Osteocyte (in vitro differentiated cells): ENCODE measurements at regions not wholly inside any gene's neighbourhood (a gene's known extent, or its start where the extent isn't known, plus 50 kb on each side); places are given as distances from the start of the nearest gene placed in this dataset.

Experiments used
- DNase-seq: peaks from one replicate; pipeline ENCODE4 v3.0.0; 2021; ENCODE audit warnings: mixed read lengths; ENCODE audit not compliant: unreplicated experiment; ENCODE audit errors: extremely low spot score
- H3K27ac Mint-ChIP-seq: one replicate; pipeline ENCODE4 v1.8.0; 2021; ENCODE audit warnings: mild to moderate bottlenecking, mixed read lengths; ENCODE audit not compliant: unreplicated experiment
- H3K27me3 Mint-ChIP-seq: one replicate; pipeline ENCODE4 v1.8.0; 2021; ENCODE audit warnings: mixed read lengths; ENCODE audit not compliant: unreplicated experiment
- H3K36me3 Mint-ChIP-seq: one replicate; pipeline ENCODE4 v1.8.0; 2021; ENCODE audit warnings: mixed read lengths; ENCODE audit not compliant: unreplicated experiment
- H3K4me1 Mint-ChIP-seq: one replicate; pipeline ENCODE4 v1.8.0; 2021; ENCODE audit warnings: mixed read lengths; ENCODE audit not compliant: unreplicated experiment
- H3K4me3 Mint-ChIP-seq: one replicate; pipeline ENCODE4 v1.8.0; 2021; ENCODE audit warnings: mild to moderate bottlenecking, moderate library complexity, mixed read lengths; ENCODE audit not compliant: unreplicated experiment
- H3K9me3 Mint-ChIP-seq: one replicate; pipeline ENCODE4 v1.8.0; 2021; ENCODE audit warnings: mixed read lengths; ENCODE audit not compliant: unreplicated experiment
- TF ChIP-seq, protein P1 (sequence below): fragments of 200-600 bp; sonication (generic); IDR thresholded peaks from 2 replicates; pipeline ENCODE4 v1.5.0; 2021; ENCODE audit warnings: antibody characterized with exemption, mild to moderate bottlenecking, moderate library complexity

DNA sequence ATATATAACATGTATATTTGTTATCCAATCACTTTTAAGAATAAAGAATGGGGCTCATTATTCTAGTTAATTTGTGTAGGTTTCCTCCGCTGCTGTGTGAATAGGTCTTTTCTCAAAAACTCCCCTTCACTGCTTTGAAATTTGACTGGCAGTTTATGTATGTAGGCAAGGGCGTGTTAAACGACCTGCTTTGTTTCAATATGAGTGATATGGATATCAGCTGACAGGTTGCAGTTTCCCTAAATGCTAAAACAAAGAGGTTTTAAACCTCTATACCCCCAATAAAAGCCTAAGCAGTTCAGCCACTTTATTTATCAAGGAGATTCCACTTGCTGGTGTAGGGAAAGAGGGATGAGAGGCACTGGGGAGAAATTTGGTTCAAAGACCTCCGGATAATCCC lies 159.6 kb downstream of the TMEM167A start:
- Mint-ChIP-seq H3K4me1 (no peaks in the 10 kb centered on the region), H3K27me3 (peaks cover 8% of the 10 kb centered on the region), H3K9me3 (peaks cover 13% of the 10 kb centered on the region), H3K36me3 (no peaks in the 10 kb centered on the region), H3K27ac (no peak overlapping the region), H3K4me3 (no peak overlapping the region)
- TF ChIP-seq, protein P1, sequence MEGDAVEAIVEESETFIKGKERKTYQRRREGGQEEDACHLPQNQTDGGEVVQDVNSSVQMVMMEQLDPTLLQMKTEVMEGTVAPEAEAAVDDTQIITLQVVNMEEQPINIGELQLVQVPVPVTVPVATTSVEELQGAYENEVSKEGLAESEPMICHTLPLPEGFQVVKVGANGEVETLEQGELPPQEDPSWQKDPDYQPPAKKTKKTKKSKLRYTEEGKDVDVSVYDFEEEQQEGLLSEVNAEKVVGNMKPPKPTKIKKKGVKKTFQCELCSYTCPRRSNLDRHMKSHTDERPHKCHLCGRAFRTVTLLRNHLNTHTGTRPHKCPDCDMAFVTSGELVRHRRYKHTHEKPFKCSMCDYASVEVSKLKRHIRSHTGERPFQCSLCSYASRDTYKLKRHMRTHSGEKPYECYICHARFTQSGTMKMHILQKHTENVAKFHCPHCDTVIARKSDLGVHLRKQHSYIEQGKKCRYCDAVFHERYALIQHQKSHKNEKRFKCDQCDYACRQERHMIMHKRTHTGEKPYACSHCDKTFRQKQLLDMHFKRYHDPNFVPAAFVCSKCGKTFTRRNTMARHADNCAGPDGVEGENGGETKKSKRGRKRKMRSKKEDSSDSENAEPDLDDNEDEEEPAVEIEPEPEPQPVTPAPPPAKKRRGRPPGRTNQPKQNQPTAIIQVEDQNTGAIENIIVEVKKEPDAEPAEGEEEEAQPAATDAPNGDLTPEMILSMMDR: no peak
- DNase-seq: no peak

DNA sequence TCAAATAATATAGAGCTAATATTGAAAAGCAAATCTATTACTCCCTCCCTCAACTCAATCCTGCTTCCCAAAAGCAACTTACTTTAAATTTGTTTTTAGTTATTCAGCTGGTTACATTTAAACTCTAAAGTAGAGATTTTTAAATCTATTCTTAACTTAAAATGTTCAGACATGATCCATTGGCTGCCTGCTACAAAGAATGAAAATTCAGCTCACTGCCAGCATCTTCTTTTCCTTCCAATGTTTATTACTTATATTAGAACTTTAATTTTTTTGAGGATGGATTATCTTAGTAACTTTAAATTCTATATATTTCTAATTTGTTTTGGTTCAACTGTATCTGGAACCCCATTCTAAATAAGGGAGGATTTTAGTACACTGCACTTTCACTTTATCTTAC lies 163.2 kb downstream of the TMEM167A start:
- Mint-ChIP-seq H3K4me3 (no peak overlapping the region), H3K4me1 (no peaks in the 10 kb centered on the region), H3K36me3 (no peaks in the 10 kb centered on the region), H3K9me3 (peaks cover 13% of the 10 kb centered on the region), H3K27me3 (no peaks in the 10 kb centered on the region), H3K27ac (no peak overlapping the region)
- no peak for DNase-seq
- TF ChIP-seq, protein P1: no peak

DNA sequence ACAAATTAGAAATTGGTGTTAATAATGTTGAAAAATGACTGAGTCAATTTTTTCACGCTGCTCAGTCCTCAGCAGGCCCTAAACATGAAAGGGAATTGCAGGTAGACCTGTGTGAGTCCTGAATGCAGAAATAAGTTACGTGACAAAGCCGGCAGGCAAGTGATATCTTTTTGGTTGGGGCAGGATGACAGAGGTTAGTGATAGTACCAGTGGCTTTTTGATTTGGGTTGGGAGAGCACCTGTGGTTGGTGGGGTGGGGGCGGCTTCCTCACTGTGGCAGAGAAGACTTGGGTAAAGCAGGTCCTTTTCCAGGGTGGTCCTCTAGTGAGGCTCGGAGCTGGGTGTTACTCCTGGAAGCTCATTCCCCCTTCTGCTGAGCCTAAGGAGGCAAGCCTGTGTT lies 164.7 kb downstream of the TMEM167A start:
- Mint-ChIP-seq H3K27me3 (no peaks in the 10 kb centered on the region), H3K9me3 (peaks cover 13% of the 10 kb centered on the region), H3K27ac (no peak overlapping the region), H3K4me3 (no peak overlapping the region), H3K4me1 (no peaks in the 10 kb centered on the region), H3K36me3 (no peaks in the 10 kb centered on the region)
- no peak for DNase-seq
- TF ChIP-seq, protein P1: no peak

DNA sequence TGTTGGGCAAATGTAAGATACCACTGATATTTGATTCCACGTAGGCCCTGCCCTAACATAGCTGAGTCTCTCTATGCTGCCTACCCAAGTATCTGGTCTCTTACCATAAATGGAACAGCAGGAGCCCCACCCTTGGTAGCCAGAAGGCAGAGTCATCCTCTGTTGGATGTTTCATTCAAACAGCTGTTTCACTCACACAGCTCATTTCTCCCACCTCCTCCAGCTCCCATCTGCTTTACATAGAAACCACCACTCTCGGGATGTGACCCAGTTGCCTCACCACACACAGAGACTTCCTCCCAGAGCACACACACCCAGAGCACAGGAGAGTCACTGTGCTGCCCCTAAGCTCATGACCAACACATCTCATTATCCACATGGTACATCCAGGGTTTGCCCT lies 165.3 kb downstream of the TMEM167A start:
- Mint-ChIP-seq H3K4me1 (no peaks in the 10 kb centered on the region), H3K27ac (no peak overlapping the region), H3K9me3 (peaks cover 13% of the 10 kb centered on the region), H3K27me3 (no peaks in the 10 kb centered on the region), H3K4me3 (no peak overlapping the region), H3K36me3 (no peaks in the 10 kb centered on the region)
- TF ChIP-seq, protein P1: no peak
- DNase-seq: no peak

DNA sequence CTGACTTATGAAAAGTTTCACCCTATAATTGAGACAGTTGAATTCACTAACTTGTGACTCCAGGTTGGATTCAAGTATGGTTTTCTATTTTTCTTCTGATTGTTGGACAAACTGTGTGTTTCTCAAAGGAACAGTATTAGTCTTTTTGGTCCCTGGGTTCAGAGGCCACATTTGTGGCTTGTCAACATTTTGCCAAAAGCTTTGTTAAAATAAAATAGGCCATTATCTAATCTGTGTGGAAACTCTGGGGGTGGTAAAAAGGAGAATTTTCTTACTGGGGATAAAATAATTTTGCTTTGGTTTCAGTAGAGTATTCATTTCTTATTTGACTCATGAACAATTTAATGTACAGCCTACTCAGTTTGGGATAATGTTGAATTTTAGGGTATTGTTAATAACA lies 166.3 kb downstream of the TMEM167A start:
- Mint-ChIP-seq H3K36me3 (no peaks in the 10 kb centered on the region), H3K27ac (no peak overlapping the region), H3K27me3 (peaks cover 3% of the 10 kb centered on the region), H3K4me1 (no peaks in the 10 kb centered on the region), H3K4me3 (no peak overlapping the region), H3K9me3 (peaks cover 10% of the 10 kb centered on the region)
- TF ChIP-seq, protein P1: no peak
- no peak for DNase-seq
